GM12878 (cell line): ENCODE measurements at regions not wholly inside any gene's neighbourhood (a gene's known extent, or its start where the extent isn't known, plus 50 kb on each side); places are given as distances from the start of the nearest gene placed in this dataset.

ENCODE experiments used
- ATAC-seq: fragments of 200-7000 bp; cut with Tn5 transposase; 3 replicates; pipeline ENCODE4 v1.9.1; 2020; ENCODE audit warnings: mild to moderate bottlenecking, moderate library complexity
- BruUV-seq: library from RNA; stranded (reverse); fragments of 400-500 nt; replicated peaks from 2 replicates; lab custom pipeline; 2021; lab: Mats Ljungman, UMichigan
- CTCF ChIA-PET: fragments of 300-600 bp; sonication (Branson Sonifier 250); formaldehyde crosslinking; extraction: SDS; loops from one replicate; lab custom pipeline; 2021; ENCODE audit warnings: inconsistent platforms; lab: Yijun Ruan, JAX
- POLR2A ChIA-PET: fragments of 350-600 bp; formaldehyde crosslinking; extraction: SDS; loops from one replicate; lab custom pipeline; 2021; ENCODE audit warnings: inconsistent platforms; lab: Charles Lee
- RAD21 ChIA-PET: fragments of 300-600 bp; sonication (Branson Sonifier 250); formaldehyde crosslinking; loops from one replicate; lab custom pipeline; 2023; ENCODE audit warnings: antibody characterized with exemption; ENCODE audit not compliant: unreplicated experiment; lab: Charles Lee
- SMC1A ChIA-PET: fragments of 300-600 bp; sonication (Branson Sonifier 250); formaldehyde crosslinking; loops from one replicate; lab custom pipeline; 2023; ENCODE audit not compliant: unreplicated experiment, uncharacterized antibody; lab: Charles Lee
- DNase-seq: peaks from one replicate; pipeline ENCODE4 v3.0.0-alpha.2; 2011; ENCODE audit warnings: low read depth, low spot score
- FAIRE-seq: peaks from 3 replicates; lab custom pipeline; 2011; peaks lifted over from hg19 to GRCh38; lab: Jason Lieb, UNC
- H2AFZ ChIP-seq: 2 replicates; pipeline ENCODE4 v1.6.0; 2011; ENCODE audit warnings: low read depth, low read length, control low read depth; ENCODE audit not compliant: control insufficient read depth
- H3K27ac ChIP-seq: 2 replicates; pipeline ENCODE4 v1.5.1; 2011; ENCODE audit warnings: control low read depth; ENCODE audit not compliant: control insufficient read depth, insufficient read depth
- H3K27me3 ChIP-seq, 2 experiments: replicated peaks in 1 of 2; 2 replicates each; pipeline versions ENCODE4 v1.6.0 to v1.6.1; 2011; ENCODE audit warnings: low read length in 1 of 2; ENCODE audit not compliant: control insufficient read depth in 2 of 2, insufficient read depth in 2 of 2
- H3K36me3 ChIP-seq, 2 experiments: 2 replicates each; pipeline ENCODE4 v1.5.1; 2011; ENCODE audit warnings: low read length in 1 of 2; ENCODE audit not compliant: control insufficient read depth in 2 of 2, insufficient read depth in 2 of 2
- H3K4me1 ChIP-seq: 2 replicates; pipeline ENCODE4 v1.6.1; 2011; ENCODE audit warnings: mild to moderate bottlenecking, low read length, moderate library complexity, mixed read lengths; ENCODE audit not compliant: control insufficient read depth, insufficient read depth
- H3K4me2 ChIP-seq: 2 replicates; pipeline ENCODE4 v1.6.0; 2011; ENCODE audit warnings: control low read depth; ENCODE audit not compliant: control insufficient read depth, insufficient read depth
- H3K4me3 ChIP-seq: fragments of 200-600 bp; sonication (generic); 2 replicates; pipeline ENCODE4 v1.5.1; 2016
- H3K79me2 ChIP-seq: 2 replicates; pipeline ENCODE4 v1.6.0; 2011; ENCODE audit warnings: low read length; ENCODE audit not compliant: control insufficient read depth, insufficient read depth
- H3K9ac ChIP-seq: 2 replicates; pipeline ENCODE4 v1.8.0; 2011; ENCODE audit warnings: low read length, control low read depth, mixed read lengths; ENCODE audit not compliant: control insufficient read depth, insufficient read depth
- H3K9me3 ChIP-seq: replicated peaks from 3 replicates; pipeline ENCODE4 v1.5.1; 2011; ENCODE audit warnings: mild to moderate bottlenecking, low read length; ENCODE audit not compliant: control insufficient read depth, insufficient read depth
- H4K20me1 ChIP-seq: 2 replicates; pipeline ENCODE4 v1.6.0; 2011; ENCODE audit not compliant: control insufficient read depth, insufficient read depth
- BCL11A ChIP-seq: IDR thresholded peaks from 2 replicates; pipeline ENCODE4 v1.6.1; 2011; ENCODE audit warnings: low read depth, low read length
- FOS ChIP-seq: IDR thresholded peaks from 3 replicates; pipeline ENCODE4 v1.6.1; 2011; ENCODE audit warnings: borderline replicate concordance; ENCODE audit not compliant: insufficient read length; ENCODE audit errors: extremely low read depth
- FOXK2 ChIP-seq: fragments of 450-650 bp; IDR thresholded peaks from 2 replicates; pipeline ENCODE4 v1.6.1; 2017; ENCODE audit warnings: mild to moderate bottlenecking, moderate library complexity
- HDAC2 ChIP-seq: fragments of 200-600 bp; sonication (generic); IDR thresholded peaks from 2 replicates; pipeline ENCODE4 v1.6.1; 2017
- HDGF ChIP-seq: fragments of 450-650 bp; IDR thresholded peaks from 2 replicates; pipeline ENCODE4 v1.6.1; 2016; ENCODE audit warnings: antibody characterized with exemption
- KLF5 ChIP-seq: fragments of 450-650 bp; IDR thresholded peaks from 2 replicates; pipeline ENCODE4 v1.6.1; 2014; ENCODE audit warnings: mild to moderate bottlenecking; ENCODE audit not compliant: partially characterized antibody
- SMC3 ChIP-seq: IDR thresholded peaks from 2 replicates; pipeline ENCODE4 v1.6.1; 2011; ENCODE audit warnings: low read length, improper control_type of control experiment, borderline replicate concordance
- ZZZ3 ChIP-seq: IDR thresholded peaks from 2 replicates; pipeline ENCODE4 v1.6.1; 2011; ENCODE audit warnings: low read depth; ENCODE audit not compliant: control insufficient read depth, insufficient read length
- WGBS: methylation state at CpG from one replicate; pipeline ENCODE4 v1.1.6; 2016; ENCODE audit warnings: low lambda C conversion rate; ENCODE audit not compliant: insufficient replicate concordance, insufficient coverage; ENCODE audit errors: missing lambda C conversion rate; 5-methylcytosine and 5-hydroxymethylcytosine counted together
- in situ Hi-C: fragments of 300-500 bp; cut with MboI; formaldehyde crosslinking; loops from 9 replicates; pipeline ENCODE4 v1.14.3; 2018; ENCODE audit warnings: mixed read lengths
- intact Hi-C: fragments of 100-400 bp; cut with micrococcal nuclease; formaldehyde crosslinking; loops from one replicate; pipeline ENCODE4 v1.14.2; 2022; ENCODE audit not compliant: unreplicated experiment
- TF ChIP-seq, protein P1 (sequence below): IDR thresholded peaks from 2 replicates; pipeline ENCODE4 v1.6.1; 2012; ENCODE audit warnings: improper control_type of control experiment, low read depth, low read length; ENCODE audit not compliant: insufficient replicate concordance

DNA sequence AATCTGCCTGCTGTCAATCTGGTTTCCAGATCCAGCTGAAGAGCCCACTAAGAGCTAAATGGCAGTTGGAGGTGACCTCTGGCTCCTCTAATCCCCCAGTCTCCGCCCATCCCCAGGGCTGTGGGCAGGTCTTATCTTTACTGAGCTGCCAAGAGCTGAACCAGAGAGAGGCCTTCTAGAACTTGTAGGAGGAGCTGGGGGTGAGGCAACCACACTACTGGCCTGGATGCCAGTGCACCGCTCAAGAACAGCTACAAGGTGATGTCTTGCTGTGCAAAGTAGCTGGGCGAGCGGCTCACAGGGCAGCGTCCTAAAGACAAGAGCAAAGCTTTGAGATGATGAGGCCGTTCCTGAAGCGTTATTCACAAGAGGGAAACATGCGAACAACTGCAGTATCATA is 374.6 kb downstream of the CTTN start:
- Histone ChIP-seq H3K4me3 (no peak overlapping the region), H2AFZ (no peak overlapping the region), H3K79me2 (no peaks in the 10 kb centered on the region), H3K4me1 (no peaks in the 10 kb centered on the region), H3K4me2 (no peak overlapping the region), H3K9me3 (no peaks in the 10 kb centered on the region; the same call in 1 of the 3 replicates), H3K9ac (no peak overlapping the region), H3K36me3 (no peaks in the 10 kb centered on the region), H3K27ac (no peak overlapping the region), H4K20me1 (no peaks in the 10 kb centered on the region), H3K27me3 (no peaks in the 10 kb centered on the region)
- in situ Hi-C loops (no loop called here), intact Hi-C loops (no loop called here)
- FAIRE-seq = no peak
- RAD21 ChIA-PET = no interaction called here
- ATAC-seq = no peak
- no peak for DNase-seq
- SMC1A ChIA-PET = no interaction called here
- POLR2A ChIA-PET = no interaction called here
- no peak for TF ChIP-seq FOS
- TF ChIP-seq SMC3 = no peak
- TF ChIP-seq FOXK2 = no peak
- TF ChIP-seq ZZZ3 = no peak
- TF ChIP-seq BCL11A = no peak
- TF ChIP-seq HDAC2 = no peak
- TF ChIP-seq, protein P1, sequence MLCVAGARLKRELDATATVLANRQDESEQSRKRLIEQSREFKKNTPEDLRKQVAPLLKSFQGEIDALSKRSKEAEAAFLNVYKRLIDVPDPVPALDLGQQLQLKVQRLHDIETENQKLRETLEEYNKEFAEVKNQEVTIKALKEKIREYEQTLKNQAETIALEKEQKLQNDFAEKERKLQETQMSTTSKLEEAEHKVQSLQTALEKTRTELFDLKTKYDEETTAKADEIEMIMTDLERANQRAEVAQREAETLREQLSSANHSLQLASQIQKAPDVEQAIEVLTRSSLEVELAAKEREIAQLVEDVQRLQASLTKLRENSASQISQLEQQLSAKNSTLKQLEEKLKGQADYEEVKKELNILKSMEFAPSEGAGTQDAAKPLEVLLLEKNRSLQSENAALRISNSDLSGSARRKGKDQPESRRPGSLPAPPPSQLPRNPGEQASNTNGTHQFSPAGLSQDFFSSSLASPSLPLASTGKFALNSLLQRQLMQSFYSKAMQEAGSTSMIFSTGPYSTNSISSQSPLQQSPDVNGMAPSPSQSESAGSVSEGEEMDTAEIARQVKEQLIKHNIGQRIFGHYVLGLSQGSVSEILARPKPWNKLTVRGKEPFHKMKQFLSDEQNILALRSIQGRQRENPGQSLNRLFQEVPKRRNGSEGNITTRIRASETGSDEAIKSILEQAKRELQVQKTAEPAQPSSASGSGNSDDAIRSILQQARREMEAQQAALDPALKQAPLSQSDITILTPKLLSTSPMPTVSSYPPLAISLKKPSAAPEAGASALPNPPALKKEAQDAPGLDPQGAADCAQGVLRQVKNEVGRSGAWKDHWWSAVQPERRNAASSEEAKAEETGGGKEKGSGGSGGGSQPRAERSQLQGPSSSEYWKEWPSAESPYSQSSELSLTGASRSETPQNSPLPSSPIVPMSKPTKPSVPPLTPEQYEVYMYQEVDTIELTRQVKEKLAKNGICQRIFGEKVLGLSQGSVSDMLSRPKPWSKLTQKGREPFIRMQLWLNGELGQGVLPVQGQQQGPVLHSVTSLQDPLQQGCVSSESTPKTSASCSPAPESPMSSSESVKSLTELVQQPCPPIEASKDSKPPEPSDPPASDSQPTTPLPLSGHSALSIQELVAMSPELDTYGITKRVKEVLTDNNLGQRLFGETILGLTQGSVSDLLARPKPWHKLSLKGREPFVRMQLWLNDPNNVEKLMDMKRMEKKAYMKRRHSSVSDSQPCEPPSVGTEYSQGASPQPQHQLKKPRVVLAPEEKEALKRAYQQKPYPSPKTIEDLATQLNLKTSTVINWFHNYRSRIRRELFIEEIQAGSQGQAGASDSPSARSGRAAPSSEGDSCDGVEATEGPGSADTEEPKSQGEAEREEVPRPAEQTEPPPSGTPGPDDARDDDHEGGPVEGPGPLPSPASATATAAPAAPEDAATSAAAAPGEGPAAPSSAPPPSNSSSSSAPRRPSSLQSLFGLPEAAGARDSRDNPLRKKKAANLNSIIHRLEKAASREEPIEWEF = no peak
- no peak for TF ChIP-seq HDGF
- TF ChIP-seq KLF5 = no peak
- CTCF ChIA-PET = no interaction called here
- no TSS peak for BruUV-seq
- WGBS = 52% methylated on average over 8 of the region's 8 CpGs
